Brain microvascular endothelial cell (primary cell): ENCODE measurements at regions not wholly inside any gene's neighbourhood (a gene's known extent, or its start where the extent isn't known, plus 50 kb on each side); places are given as distances from the start of the nearest gene placed in this dataset.

Source experiments
- DNase-seq: peaks from one replicate; pipeline ENCODE4 v3.0.0-alpha.2; 2020
- H3K27ac ChIP-seq: fragments of 250-450 bp; sonication (Bioruptor Pico); 2 replicates; pipeline ENCODE4 v1.5.1; 2020; ENCODE audit warnings: mild to moderate bottlenecking, moderate library complexity
- H3K27me3 ChIP-seq: fragments of 250-450 bp; sonication (Bioruptor Pico); replicated peaks from 2 replicates; pipeline ENCODE4 v1.5.1; 2020; ENCODE audit warnings: mild to moderate bottlenecking
- H3K36me3 ChIP-seq: fragments of 250-450 bp; sonication (Bioruptor Pico); replicated peaks from 2 replicates; pipeline ENCODE4 v1.5.1; 2020; ENCODE audit warnings: mild to moderate bottlenecking
- H3K4me3 ChIP-seq: 2 replicates; pipeline ENCODE4 v1.5.1; 2011; ENCODE audit warnings: low read depth, mild to moderate bottlenecking, control low read depth, low read length, moderate library complexity
- CTCF ChIP-seq: IDR thresholded peaks from 2 replicates; pipeline ENCODE4 v1.5.1; 2011; ENCODE audit warnings: low read depth, mild to moderate bottlenecking, moderate library complexity, low read length, control low read depth, inconsistent platforms; ENCODE audit errors: missing control alignments
- in situ Hi-C: cut with HindIII; loops from 2 replicates; pipeline ENCODE4 v1.10.0; 2017; ENCODE audit warnings: low sequenced_read_pairs, low pct_ligation_motif_present

GRCh38 chr2:108067820-108068405 lies 81.6 kb downstream of the SLC5A7 start:
- Histone ChIP-seq H3K36me3 (no peaks in the 10 kb centered on the region), H3K27me3 (no peaks in the 10 kb centered on the region), H3K27ac (no peak overlapping the region), H3K4me3 (no peak overlapping the region)
- no peak for DNase-seq
- in situ Hi-C loops = no loop called here
- TF ChIP-seq CTCF = no peak

GRCh38 chr2:108069515-108070310 lies 83.4 kb downstream of the SLC5A7 start:
- no peaks in the 10 kb centered on the region for H3K36me3 ChIP-seq
- H3K4me3 ChIP-seq = no peak overlapping the region
- peak; percentile 37 for TF ChIP-seq CTCF
- no peaks in the 10 kb centered on the region for H3K27me3 ChIP-seq
- DNase-seq = no peak
- H3K27ac ChIP-seq = no peak overlapping the region
- in situ Hi-C loops = no loop called here

GRCh38 chr2:108073415-108074072 lies 87.2 kb downstream of the SLC5A7 start:
- Histone ChIP-seq H3K27me3 (no peaks in the 10 kb centered on the region), H3K27ac (no peak overlapping the region), H3K36me3 (no peaks in the 10 kb centered on the region), H3K4me3 (no peak overlapping the region)
- DNase-seq = no peak
- TF ChIP-seq CTCF = no peak
- in situ Hi-C loops = no loop called here

- H3K36me3 ChIP-seq = no peaks in the 10 kb centered on the region
- H3K27me3 ChIP-seq = no peaks in the 10 kb centered on the region
- TF ChIP-seq CTCF = no peak
- no peak overlapping the region for H3K27ac ChIP-seq
- DNase-seq = no peak
- no peak overlapping the region for H3K4me3 ChIP-seq
- in situ Hi-C loops = no loop called here
These were observed 87.8 kb downstream of the SLC5A7 start for GRCh38 chr2:108074150-108074549.

- Histone ChIP-seq H3K4me3 (no peak overlapping the region), H3K36me3 (no peaks in the 10 kb centered on the region), H3K27me3 (no peaks in the 10 kb centered on the region), H3K27ac (no peak overlapping the region)
- in situ Hi-C loops = no loop called here
- TF ChIP-seq CTCF = no peak
- no peak for DNase-seq
These were observed 88.6 kb downstream of the SLC5A7 start for GRCh38 chr2:108074946-108075345.
